ENCODE measurements at regions not wholly inside any gene's neighbourhood (a gene's known extent, or its start where the extent isn't known, plus 50 kb on each side); places are given as distances from the start of the nearest gene placed in this dataset.
A peak's percentile ranks its signal among the peaks of the same experiment; 100 is the strongest.

DNA sequence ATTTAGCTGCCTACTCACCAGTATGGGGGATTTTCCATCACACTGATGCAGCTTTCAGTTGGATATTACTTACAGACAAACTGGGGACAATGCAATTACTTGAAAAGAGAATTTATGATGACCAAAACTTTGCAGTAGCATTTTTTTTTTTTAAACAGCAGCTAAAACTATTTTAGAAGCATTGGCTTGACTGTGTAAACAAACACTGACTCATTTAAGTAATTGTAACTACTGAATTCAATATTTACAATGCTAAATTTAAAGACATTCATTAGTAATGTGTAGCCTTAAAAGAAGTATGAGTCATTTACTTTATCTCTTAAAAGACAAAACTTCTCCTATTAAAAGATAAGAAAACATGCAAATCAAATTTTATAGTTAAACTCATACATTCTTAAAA is 295.9 kb upstream of the FERMT1 start:
- no peak for ATAC-seq
- intact Hi-C loops (cut with DNase I), result no loop called here
- no peak for DNase-seq (ENCODE audit: missing footprints)

DNA sequence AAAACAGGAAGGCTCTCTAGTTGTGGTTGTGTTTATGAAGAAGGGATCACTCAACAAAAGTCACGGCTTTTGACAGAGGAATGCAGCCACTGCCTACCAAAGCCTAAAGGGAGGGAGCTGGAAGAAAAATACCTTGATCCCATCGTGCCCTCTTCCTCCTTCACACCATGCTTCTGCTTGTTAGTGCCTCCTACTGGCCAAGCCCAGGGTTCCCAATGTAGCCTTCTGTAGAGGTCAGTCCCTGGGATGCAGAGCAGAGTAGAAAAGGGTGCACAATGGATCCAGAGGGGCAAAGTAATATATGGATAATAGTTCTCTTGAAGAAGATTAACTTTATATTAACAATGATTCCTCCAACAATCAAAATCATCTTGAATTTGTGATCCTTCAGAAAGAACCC is 293.5 kb upstream of the FERMT1 start:
- intact Hi-C loops (cut with DNase I), result no loop called here
- no peak for DNase-seq (ENCODE audit: missing footprints)
- no peak for ATAC-seq

- intact Hi-C loops (cut with DNase I), result no loop called here
- ATAC-seq (no peak), DNase-seq (ENCODE audit: missing footprints) (no peak)
These were observed 288.8 kb upstream of the FERMT1 start for GRCh38 chr20:6411651-6412050.

GRCh38 chr20:6410721-6411120 is 287.9 kb upstream of the FERMT1 start:
- DNase-seq (ENCODE audit: missing footprints) (no peak), ATAC-seq (no peak)
- intact Hi-C loops (cut with DNase I), result no loop called here

GRCh38 chr20:6407163-6407562 is 284.3 kb upstream of the FERMT1 start:
- intact Hi-C loops (cut with DNase I), result no loop called here
- ATAC-seq, result no peak

GRCh38 chr20:6401893-6402557 is 279.2 kb upstream of the FERMT1 start:
- DNase-seq (ENCODE audit: missing footprints) (no peak), ATAC-seq (no peak)
- intact Hi-C loops (cut with DNase I), result no loop called here

More at GRCh38 chr20:6407163-6407562, 284.3 kb upstream of the FERMT1 start:
- DNase-seq (ENCODE audit: missing footprints), result no peak

GRCh38 chr20:6397115-6397514 is 274.3 kb upstream of the FERMT1 start:
- intact Hi-C loops (cut with DNase I), result no loop called here
- no peak for ATAC-seq

DNA sequence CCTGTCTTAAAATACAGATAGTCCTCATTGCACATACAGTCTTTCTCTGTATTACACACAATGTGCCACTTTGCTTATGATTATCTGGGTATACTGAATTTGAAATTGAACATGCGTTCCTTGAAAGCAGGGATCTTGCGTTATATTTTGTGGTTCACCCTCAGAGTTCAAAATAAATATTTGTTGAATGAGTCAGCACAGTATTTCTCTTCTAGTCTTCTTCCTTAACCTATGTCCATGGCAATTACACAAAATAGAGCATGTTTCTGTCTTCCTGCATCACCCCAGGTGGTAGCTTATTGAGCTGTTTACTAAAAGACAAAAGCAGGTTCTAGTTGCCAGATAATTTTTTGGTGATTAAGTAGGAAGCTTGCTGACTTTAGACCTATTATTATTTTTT is 272.9 kb upstream of the FERMT1 start:
- ATAC-seq (no peak), DNase-seq (ENCODE audit: missing footprints) (no peak)
- intact Hi-C loops (cut with DNase I), result no loop called here

More at GRCh38 chr20:6397115-6397514, 274.3 kb upstream of the FERMT1 start:
- no peak for DNase-seq (ENCODE audit: missing footprints)

DNA sequence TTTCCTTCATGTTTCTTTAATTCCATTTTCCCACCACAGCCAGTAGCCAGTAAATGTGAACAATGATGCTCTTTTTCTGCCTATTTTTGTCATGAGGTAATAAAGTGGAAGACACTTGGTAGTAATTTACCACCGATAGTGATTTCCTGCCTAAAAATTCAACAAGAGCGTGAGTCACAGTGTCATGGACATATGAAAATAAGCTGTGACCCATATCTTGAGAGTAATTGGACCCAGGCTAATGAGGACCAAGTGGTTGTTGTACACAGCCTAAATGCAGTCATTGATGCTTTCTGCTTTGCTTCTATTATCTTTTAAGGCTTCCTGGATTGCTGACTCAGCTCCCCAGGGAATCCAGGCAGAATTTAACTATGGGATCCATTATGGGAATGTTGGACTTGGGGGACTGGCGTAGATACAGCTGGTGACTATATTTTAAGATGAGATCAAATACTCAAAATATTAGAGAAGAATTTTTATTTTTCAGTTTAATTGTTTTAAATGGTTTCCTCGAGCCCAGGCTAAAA is 265.9 kb upstream of the FERMT1 start:
- DNase-seq (ENCODE audit: missing footprints) (no peak), ATAC-seq (no peak)
- intact Hi-C loops (cut with DNase I), result no loop called here

GRCh38 chr20:6384956-6385486 is 262.2 kb upstream of the FERMT1 start:
- ATAC-seq, result no peak
- no peak for DNase-seq (ENCODE audit: missing footprints)
- intact Hi-C loops (cut with DNase I), result no loop called here

GRCh38 chr20:6384380-6384779 is 261.6 kb upstream of the FERMT1 start:
- intact Hi-C loops (cut with DNase I), result no loop called here
- ATAC-seq (no peak), DNase-seq (ENCODE audit: missing footprints) (no peak)

GRCh38 chr20:6381887-6382286 is 259.1 kb upstream of the FERMT1 start:
- intact Hi-C loops (cut with DNase I), result no loop called here
- ATAC-seq (no peak), DNase-seq (ENCODE audit: missing footprints) (no peak)

DNA sequence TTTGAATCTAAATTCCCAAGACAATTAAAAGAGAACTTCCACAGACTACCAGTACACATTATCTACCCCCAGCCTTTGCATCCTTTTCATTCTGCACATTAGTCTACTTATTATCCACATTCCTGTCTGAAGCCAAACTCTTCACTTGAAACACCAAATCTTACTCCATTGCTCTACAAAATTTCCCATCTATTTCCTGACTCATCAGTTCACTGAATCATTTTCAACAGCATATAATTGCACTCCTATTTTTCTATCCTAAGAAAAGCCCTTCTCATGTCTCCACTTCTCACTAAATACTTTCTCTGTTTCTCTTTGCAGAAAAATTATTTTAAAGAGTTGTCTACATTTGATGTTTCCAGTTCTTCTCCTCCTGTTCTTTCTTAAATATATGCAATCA is 239.4 kb upstream of the FERMT1 start:
- intact Hi-C loops (cut with DNase I), result no loop called here

GRCh38 chr20:6360766-6361165 is 237.9 kb upstream of the FERMT1 start:
- DNase-seq (ENCODE audit: missing footprints) (no peak), ATAC-seq (no peak)
- intact Hi-C loops (cut with DNase I), result no loop called here

More for the DNA sequence above, 239.4 kb upstream of the FERMT1 start:
- ATAC-seq, result no peak
- no peak for DNase-seq (ENCODE audit: missing footprints)

DNA sequence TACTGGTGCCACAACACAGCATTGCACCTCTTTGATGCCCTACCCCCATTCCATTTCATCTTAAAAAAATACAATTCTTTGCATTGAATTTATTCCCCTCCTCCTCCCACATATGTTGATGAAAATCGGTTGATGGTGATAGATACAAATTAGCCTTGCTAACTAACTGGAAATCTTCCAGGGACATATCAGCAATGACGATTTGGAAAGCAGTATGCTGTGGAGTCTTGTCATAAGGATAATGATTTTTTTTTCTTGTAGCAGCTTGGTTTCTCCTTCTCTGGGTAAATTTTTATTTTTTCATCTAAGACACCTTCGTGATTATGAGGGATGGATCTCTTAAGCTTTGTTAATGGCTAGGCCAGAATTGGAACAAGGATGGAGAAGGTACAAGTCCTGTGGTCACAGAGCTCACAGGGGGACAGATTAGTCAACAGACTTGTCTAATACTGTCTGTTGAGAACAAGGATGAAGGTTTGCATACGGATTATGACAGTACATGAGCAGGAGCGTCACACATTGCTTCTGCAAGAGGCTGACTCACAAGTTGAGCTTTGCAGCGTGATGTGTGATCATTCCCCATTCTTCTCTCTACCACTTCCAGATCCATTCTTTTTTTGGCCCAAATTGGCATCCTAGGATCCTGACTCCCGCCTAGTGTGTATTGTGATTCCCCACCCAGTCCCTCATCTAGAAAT is 233.1 kb upstream of the FERMT1 start:
- ATAC-seq (no peak), DNase-seq (ENCODE audit: missing footprints) (no peak)
- intact Hi-C loops (cut with DNase I), result no loop called here

DNA sequence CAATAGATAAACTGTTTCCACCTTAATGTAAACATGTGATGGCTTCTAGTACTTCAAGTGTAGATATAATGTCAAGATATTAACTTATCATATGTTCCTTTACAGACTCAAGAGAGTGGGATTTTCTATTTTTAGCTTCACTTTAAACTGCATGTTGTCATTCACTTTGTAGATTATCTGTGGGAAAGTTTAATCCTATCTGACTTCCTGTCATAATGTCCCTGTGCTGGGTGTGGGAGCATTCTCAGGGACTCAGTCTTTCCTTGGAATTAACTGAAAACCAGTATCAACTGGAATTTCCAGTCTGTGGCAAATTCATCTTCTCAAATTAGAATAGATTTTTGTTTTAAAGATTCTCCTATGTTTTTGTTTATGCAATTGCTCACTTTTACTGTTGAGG is 226.1 kb upstream of the FERMT1 start:
- ATAC-seq, result no peak
- no peak for DNase-seq (ENCODE audit: missing footprints)
- intact Hi-C loops (cut with DNase I), result no loop called here

GRCh38 chr20:6347916-6348315 is 225.1 kb upstream of the FERMT1 start:
- ATAC-seq, result no peak
- intact Hi-C loops (cut with DNase I), result no loop called here
- DNase-seq (ENCODE audit: missing footprints), result no peak

- ATAC-seq, result no peak
- no peak for DNase-seq (ENCODE audit: missing footprints)
- intact Hi-C loops (cut with DNase I), result no loop called here
These were observed 218.7 kb upstream of the FERMT1 start for GRCh38 chr20:6341491-6341890.

DNA sequence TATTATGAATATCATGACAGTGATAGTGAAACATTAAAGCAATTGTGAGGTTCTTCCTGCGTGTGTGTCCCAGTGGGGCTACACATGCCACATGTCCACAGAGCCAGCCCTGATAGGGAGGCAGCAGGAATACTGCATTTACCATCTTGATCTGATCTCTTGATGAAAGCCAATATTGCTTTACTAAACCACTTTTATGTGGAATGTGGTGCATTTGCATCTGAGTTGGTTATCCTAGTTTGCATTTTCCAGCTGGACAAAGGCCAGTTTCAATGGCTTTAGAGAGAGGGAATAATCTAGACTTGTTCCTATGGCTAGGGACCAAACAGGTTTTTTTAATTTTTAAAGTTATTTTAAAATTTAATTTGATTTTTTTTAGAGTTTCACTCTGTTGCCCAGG is 216.3 kb upstream of the FERMT1 start:
- DNase-seq (ENCODE audit: missing footprints), result no peak
- ATAC-seq, result no peak
- intact Hi-C loops (cut with DNase I), result no loop called here

GRCh38 chr20:6333110-6333509 is 210.3 kb upstream of the FERMT1 start:
- intact Hi-C loops (cut with DNase I), result no loop called here
- ATAC-seq, result no peak

More at GRCh38 chr20:6333110-6333509, 210.3 kb upstream of the FERMT1 start:
- DNase-seq (ENCODE audit: missing footprints), result peak; percentile 56

Data from Right ventricle myocardium inferior (tissue), 1 donor.